ENCODE measurements at regions not wholly inside any gene's neighbourhood (a gene's known extent, or its start where the extent isn't known, plus 50 kb on each side); places are given as distances from the start of the nearest gene placed in this dataset.

- TF ChIP-seq TSHZ2 (CRISPR knock-in tag; IDR thresholded peaks at IDR 0.05) (no peak), POU6F1 (CRISPR knock-in tag; IDR thresholded peaks at IDR 0.05; ENCODE audit: borderline replicate concordance, low read depth) (no peak), ZFP3 (CRISPR knock-in tag; IDR thresholded peaks at IDR 0.05) (no peak), ZNF8 (CRISPR knock-in tag; IDR thresholded peaks at IDR 0.05) (no peak), CREB5 (CRISPR knock-in tag; IDR thresholded peaks at IDR 0.05; ENCODE audit: low read depth) (no peak; the same call in 1 of the 2 replicates)
Measured at GRCh38 chr6:50965495-50965894, 146.8 kb downstream of the TFAP2B start (continued).

- ATAC-seq = no peak
- TF ChIP-seq ARNTL (CRISPR knock-in tag; IDR thresholded peaks at IDR 0.05; ENCODE audit: borderline replicate concordance, low read depth) (no peak), TSHZ2 (CRISPR knock-in tag; IDR thresholded peaks at IDR 0.05) (no peak), CREB5 (CRISPR knock-in tag; IDR thresholded peaks at IDR 0.05; ENCODE audit: low read depth) (no peak), SNAI2 (CRISPR knock-in tag; IDR thresholded peaks at IDR 0.05) (no peak), ZNF8 (CRISPR knock-in tag; IDR thresholded peaks at IDR 0.05) (no peak), GLIS3 (CRISPR knock-in tag; IDR thresholded peaks at IDR 0.05) (no peak), CSRNP3 (CRISPR knock-in tag; IDR thresholded peaks at IDR 0.05) (no peak), BACH2 (CRISPR knock-in tag; IDR thresholded peaks at IDR 0.05; ENCODE audit: borderline replicate concordance) (no peak), ZC3H10 (CRISPR knock-in tag; IDR thresholded peaks at IDR 0.05) (no peak), TOX (CRISPR knock-in tag; IDR thresholded peaks at IDR 0.05; ENCODE audit: borderline replicate concordance) (no peak), ISL1 (CRISPR knock-in tag; IDR thresholded peaks at IDR 0.05) (no peak), ZFP3 (CRISPR knock-in tag; IDR thresholded peaks at IDR 0.05) (no peak), ZFP30 (CRISPR knock-in tag; IDR thresholded peaks at IDR 0.05) (no peak), ZNF70 (CRISPR knock-in tag; IDR thresholded peaks at IDR 0.05) (no peak), ZNF565 (CRISPR knock-in tag; conservative IDR thresholded peaks at IDR 0.05; ENCODE audit: low read depth) (no peak), PPARA (CRISPR knock-in tag; IDR thresholded peaks at IDR 0.05; ENCODE audit: borderline replicate concordance) (no peak)
Measured at GRCh38 chr6:50966532-50966931, 147.9 kb downstream of the TFAP2B start.

- ATAC-seq = no peak
Measured at GRCh38 chr6:50966986-50967385, 148.3 kb downstream of the TFAP2B start.

More at GRCh38 chr6:50966986-50967385, 148.3 kb downstream of the TFAP2B start:
- TF ChIP-seq TOX (CRISPR knock-in tag; IDR thresholded peaks at IDR 0.05; ENCODE audit: borderline replicate concordance) = no peak
- no peak for TF ChIP-seq ARNTL (CRISPR knock-in tag; IDR thresholded peaks at IDR 0.05; ENCODE audit: borderline replicate concordance, low read depth)
- TF ChIP-seq TSHZ2 (CRISPR knock-in tag; IDR thresholded peaks at IDR 0.05) = no peak
- TF ChIP-seq CREB5 (CRISPR knock-in tag; IDR thresholded peaks at IDR 0.05; ENCODE audit: low read depth) = no peak
- no peak for TF ChIP-seq ISL1 (CRISPR knock-in tag; IDR thresholded peaks at IDR 0.05)
- TF ChIP-seq BACH2 (CRISPR knock-in tag; IDR thresholded peaks at IDR 0.05; ENCODE audit: borderline replicate concordance) = no peak
- TF ChIP-seq OSR1 (CRISPR knock-in tag; IDR thresholded peaks at IDR 0.05) = no peak

Measured in SK-N-SH treated with all-trans-retinoic acid at 6 μM for 48 hours (cell line).